ENCODE measurements at regions not wholly inside any gene's neighbourhood (a gene's known extent, or its start where the extent isn't known, plus 50 kb on each side); places are given as distances from the start of the nearest gene placed in this dataset.

DNA sequence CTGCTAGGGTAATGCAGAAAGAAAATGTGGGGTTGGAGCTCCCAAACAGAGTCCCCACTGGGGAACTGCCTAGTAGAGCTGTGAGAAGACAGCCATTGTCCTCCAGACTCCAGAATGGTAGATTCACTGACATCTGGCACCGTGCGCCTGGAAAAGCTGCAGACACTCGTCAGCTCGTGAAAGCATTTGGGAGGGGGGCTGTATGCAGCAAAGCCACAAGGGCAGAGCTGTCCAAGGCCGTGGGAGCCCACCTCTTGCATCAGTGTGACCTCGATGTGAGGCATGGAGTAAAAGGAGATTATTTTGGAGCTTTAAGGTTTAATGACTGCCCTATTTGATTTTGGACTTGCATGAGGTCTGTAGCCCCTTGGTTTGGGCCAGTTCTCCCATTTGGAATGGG lies 242.9 kb downstream of the VGLL3 start:
- TF ChIP-seq EZH2phosphoT487 (IDR thresholded peaks at IDR 0.05; ENCODE audit: low read length), result no peak
- TF ChIP-seq, protein P1, sequence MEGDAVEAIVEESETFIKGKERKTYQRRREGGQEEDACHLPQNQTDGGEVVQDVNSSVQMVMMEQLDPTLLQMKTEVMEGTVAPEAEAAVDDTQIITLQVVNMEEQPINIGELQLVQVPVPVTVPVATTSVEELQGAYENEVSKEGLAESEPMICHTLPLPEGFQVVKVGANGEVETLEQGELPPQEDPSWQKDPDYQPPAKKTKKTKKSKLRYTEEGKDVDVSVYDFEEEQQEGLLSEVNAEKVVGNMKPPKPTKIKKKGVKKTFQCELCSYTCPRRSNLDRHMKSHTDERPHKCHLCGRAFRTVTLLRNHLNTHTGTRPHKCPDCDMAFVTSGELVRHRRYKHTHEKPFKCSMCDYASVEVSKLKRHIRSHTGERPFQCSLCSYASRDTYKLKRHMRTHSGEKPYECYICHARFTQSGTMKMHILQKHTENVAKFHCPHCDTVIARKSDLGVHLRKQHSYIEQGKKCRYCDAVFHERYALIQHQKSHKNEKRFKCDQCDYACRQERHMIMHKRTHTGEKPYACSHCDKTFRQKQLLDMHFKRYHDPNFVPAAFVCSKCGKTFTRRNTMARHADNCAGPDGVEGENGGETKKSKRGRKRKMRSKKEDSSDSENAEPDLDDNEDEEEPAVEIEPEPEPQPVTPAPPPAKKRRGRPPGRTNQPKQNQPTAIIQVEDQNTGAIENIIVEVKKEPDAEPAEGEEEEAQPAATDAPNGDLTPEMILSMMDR (IDR thresholded peaks at IDR 0.05; ENCODE audit: low read length), result no peak
- no peak for TF ChIP-seq EZH2 (optimal IDR thresholded peaks at IDR 0.05; ENCODE audit: low read depth, low read length)
- Histone ChIP-seq H4K20me1 (ENCODE audit: insufficient read depth, low read length) (no peaks in the 10 kb centered on the region), H3K4me1 (ENCODE audit: low read length) (no peaks in the 10 kb centered on the region), H3K36me3 (replicated peaks; ENCODE audit: insufficient read depth, low read length) (no peaks in the 10 kb centered on the region), H3K79me2 (ENCODE audit: low read length) (no peaks in the 10 kb centered on the region), H2AFZ (ENCODE audit: low read length) (no peak overlapping the region), H3K9me3 (replicated peaks; ENCODE audit: insufficient read depth, low read length) (no peaks in the 10 kb centered on the region), H3K4me2 (ENCODE audit: low read depth, low read length) (no peak overlapping the region), H3K27ac (ENCODE audit: low read length) (no peak overlapping the region), H3F3A (ENCODE audit: insufficient read depth, low read length) (no peaks in the 10 kb centered on the region), H3K4me3 (ENCODE audit: low read length) (no peak overlapping the region), H3K9ac (ENCODE audit: low read length) (no peak overlapping the region), H3K27me3 (replicated peaks; ENCODE audit: insufficient read depth, low read length) (no peaks in the 10 kb centered on the region), H3K9me2 (replicated peaks; ENCODE audit: insufficient read depth, low read length) (no peaks in the 10 kb centered on the region)
- DNase-seq, result no peak

DNA sequence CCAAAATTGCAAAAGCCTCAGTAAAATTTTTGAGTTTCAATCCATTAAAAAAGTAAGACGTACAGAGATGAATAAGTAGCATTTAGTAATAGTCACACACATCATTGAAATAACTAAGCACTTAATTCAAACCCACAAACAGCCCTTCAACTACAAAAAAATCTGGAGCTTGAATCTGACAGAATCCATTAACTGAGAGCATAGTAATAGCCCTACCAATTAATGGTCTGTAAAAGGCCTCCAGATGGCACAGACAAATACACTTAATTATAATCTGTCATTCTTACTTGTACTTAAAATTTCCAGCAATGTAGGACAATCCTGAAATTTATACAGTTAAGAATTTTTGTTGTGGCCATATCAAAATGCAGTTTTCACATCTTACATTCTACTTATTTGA lies 246.9 kb downstream of the VGLL3 start:
- Histone ChIP-seq H3K36me3 (replicated peaks; ENCODE audit: insufficient read depth, low read length) (no peaks in the 10 kb centered on the region), H4K20me1 (ENCODE audit: insufficient read depth, low read length) (no peaks in the 10 kb centered on the region), H3K27me3 (replicated peaks; ENCODE audit: insufficient read depth, low read length) (no peaks in the 10 kb centered on the region), H3K4me2 (ENCODE audit: low read depth, low read length) (no peak overlapping the region), H3K9me3 (replicated peaks; ENCODE audit: insufficient read depth, low read length) (no peaks in the 10 kb centered on the region), H3K4me1 (ENCODE audit: low read length) (no peaks in the 10 kb centered on the region), H3K9me2 (replicated peaks; ENCODE audit: insufficient read depth, low read length) (no peaks in the 10 kb centered on the region), H2AFZ (ENCODE audit: low read length) (no peak overlapping the region), H3K9ac (ENCODE audit: low read length) (no peak overlapping the region), H3F3A (ENCODE audit: insufficient read depth, low read length) (no peaks in the 10 kb centered on the region), H3K4me3 (ENCODE audit: low read length) (no peak overlapping the region), H3K27ac (ENCODE audit: low read length) (no peak overlapping the region), H3K79me2 (ENCODE audit: low read length) (no peaks in the 10 kb centered on the region)
- no peak for DNase-seq
- TF ChIP-seq EZH2phosphoT487 (IDR thresholded peaks at IDR 0.05; ENCODE audit: low read length) (no peak), EZH2 (optimal IDR thresholded peaks at IDR 0.05; ENCODE audit: low read depth, low read length) (no peak)
- TF ChIP-seq, protein P1 (IDR thresholded peaks at IDR 0.05; ENCODE audit: low read length), result no peak

DNA sequence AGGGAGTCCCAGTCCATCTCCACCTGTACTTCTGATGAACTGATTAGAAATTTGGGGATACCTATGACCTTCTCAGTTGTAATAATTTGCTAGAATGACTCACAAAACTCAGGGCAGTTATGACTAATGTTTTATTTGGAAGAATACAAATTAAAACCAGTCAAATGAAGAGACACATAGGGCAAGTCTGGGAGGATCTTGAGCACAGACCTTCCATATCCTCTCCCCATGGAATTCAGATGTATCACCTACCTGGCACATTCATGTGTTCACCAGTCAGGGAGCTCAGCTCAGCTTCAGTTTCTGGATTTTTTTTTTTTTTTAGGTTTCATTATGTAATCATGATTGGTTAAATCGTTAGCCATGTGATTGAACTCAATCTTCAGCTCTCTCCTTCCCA lies 247.7 kb downstream of the VGLL3 start:
- Histone ChIP-seq H2AFZ (ENCODE audit: low read length) (no peak overlapping the region), H3K4me2 (ENCODE audit: low read depth, low read length) (no peak overlapping the region), H3K36me3 (replicated peaks; ENCODE audit: insufficient read depth, low read length) (no peaks in the 10 kb centered on the region), H3K9ac (ENCODE audit: low read length) (no peak overlapping the region), H3K9me2 (replicated peaks; ENCODE audit: insufficient read depth, low read length) (no peaks in the 10 kb centered on the region), H3K4me3 (ENCODE audit: low read length) (no peak overlapping the region), H3K9me3 (replicated peaks; ENCODE audit: insufficient read depth, low read length) (no peaks in the 10 kb centered on the region), H3K27me3 (replicated peaks; ENCODE audit: insufficient read depth, low read length) (no peaks in the 10 kb centered on the region), H3K79me2 (ENCODE audit: low read length) (no peaks in the 10 kb centered on the region), H3K4me1 (ENCODE audit: low read length) (no peaks in the 10 kb centered on the region), H4K20me1 (ENCODE audit: insufficient read depth, low read length) (no peaks in the 10 kb centered on the region), H3F3A (ENCODE audit: insufficient read depth, low read length) (no peaks in the 10 kb centered on the region), H3K27ac (ENCODE audit: low read length) (no peak overlapping the region)
- TF ChIP-seq, protein P1 (IDR thresholded peaks at IDR 0.05; ENCODE audit: low read length), result no peak
- TF ChIP-seq EZH2 (optimal IDR thresholded peaks at IDR 0.05; ENCODE audit: low read depth, low read length) (no peak), EZH2phosphoT487 (IDR thresholded peaks at IDR 0.05; ENCODE audit: low read length) (no peak)
- DNase-seq, result no peak
